NCI-H2029 (cell line): ENCODE measurements at regions not wholly inside any gene's neighbourhood (a gene's known extent, or its start where the extent isn't known, plus 50 kb on each side); places are given as distances from the start of the nearest gene placed in this dataset.

Source experiments
- DNase-seq: peaks from one replicate; lab custom pipeline; 2025; lab: John Stamatoyannopoulos, UW

GRCh38 chr9:74220327-74220726, 276.8 kb upstream of the RORB start:
- no peak for DNase-seq

GRCh38 chr9:74236857-74237256, 260.3 kb upstream of the RORB start:
- DNase-seq: no peak

GRCh38 chr9:74245866-74246497, 251.2 kb upstream of the RORB start:
- no peak for DNase-seq

- DNase-seq: no peak
Observed at GRCh38 chr9:74255489-74255984, 241.6 kb upstream of the RORB start.

GRCh38 chr9:74275872-74276508, 221.1 kb upstream of the RORB start:
- no peak for DNase-seq

GRCh38 chr9:74277532-74277931, 219.6 kb upstream of the RORB start:
- no peak for DNase-seq

GRCh38 chr9:74281674-74282073, 215.5 kb upstream of the RORB start:
- no peak for DNase-seq

- DNase-seq: no peak
Observed at GRCh38 chr9:74282526-74283253, 214.4 kb upstream of the RORB start.

- DNase-seq: peak; percentile 6
Observed at GRCh38 chr9:74284581-74285450, 212.3 kb upstream of the RORB start.

- peak; percentile 2 for DNase-seq
Observed at GRCh38 chr9:74293479-74293878, 203.7 kb upstream of the RORB start.

GRCh38 chr9:74303945-74304344, 193.2 kb upstream of the RORB start:
- no peak for DNase-seq

GRCh38 chr9:74304598-74304997, 192.5 kb upstream of the RORB start:
- DNase-seq: no peak

GRCh38 chr9:74309654-74310053, 187.5 kb upstream of the RORB start:
- no peak for DNase-seq

- DNase-seq: no peak
Observed at GRCh38 chr9:74317235-74317634, 179.9 kb upstream of the RORB start.

GRCh38 chr9:74321396-74321795, 175.7 kb upstream of the RORB start:
- DNase-seq: no peak

- peak; percentile 39 for DNase-seq
Observed at GRCh38 chr9:74322661-74323314, 174.3 kb upstream of the RORB start.

GRCh38 chr9:74330487-74331214, 166.5 kb upstream of the RORB start:
- no peak for DNase-seq

GRCh38 chr9:74331607-74332006, 165.5 kb upstream of the RORB start:
- DNase-seq: no peak

- DNase-seq: no peak
Observed at GRCh38 chr9:74333384-74334032, 163.6 kb upstream of the RORB start.

- no peak for DNase-seq
Observed at GRCh38 chr9:74334271-74334670, 162.9 kb upstream of the RORB start.
